Immature natural killer cell (primary cell): ENCODE measurements at regions not wholly inside any gene's neighbourhood (a gene's known extent, or its start where the extent isn't known, plus 50 kb on each side); places are given as distances from the start of the nearest gene placed in this dataset.
"Not testable (repeated sequence)": the region's sequence is repeated elsewhere in the genome, so short reads cannot be mapped to it uniquely, and the experiment has no call there.

Experiments used
- DNase-seq, 3 donors: peaks; one replicate each; pipeline ENCODE4 v3.0.0; 2022; ENCODE audit warnings: mixed read lengths in 1 of 3
- H3K27ac Mint-ChIP-seq, 6 donors: one replicate each; pipeline ENCODE4 v1.8.0; 2020; ENCODE audit warnings: mixed read lengths in 6 of 6, mild to moderate bottlenecking in 5 of 6, inconsistent platforms in 4 of 6, moderate library complexity in 3 of 6
- H3K27me3 Mint-ChIP-seq, 3 donors: one replicate each; pipeline ENCODE4 v1.8.0; 2020 to 2021; ENCODE audit warnings: low read depth in 3 of 3, mild to moderate bottlenecking in 3 of 3, mixed read lengths in 3 of 3, moderate library complexity in 3 of 3, inconsistent platforms in 1 of 3
- H3K36me3 Mint-ChIP-seq, 3 donors: one replicate each; pipeline ENCODE4 v1.8.0; 2020; ENCODE audit warnings: mixed read lengths in 3 of 3, inconsistent platforms in 2 of 3, mild to moderate bottlenecking in 2 of 3
- H3K4me1 Mint-ChIP-seq, 2 donors: one replicate each; pipeline ENCODE4 v1.8.0; 2020; ENCODE audit warnings: inconsistent platforms in 2 of 2, mild to moderate bottlenecking in 2 of 2, mixed read lengths in 2 of 2, moderate library complexity in 1 of 2
- H3K4me3 Mint-ChIP-seq, 5 donors: one replicate each; pipeline ENCODE4 v1.8.0; 2020; ENCODE audit warnings: mild to moderate bottlenecking in 5 of 5, mixed read lengths in 5 of 5, inconsistent platforms in 3 of 5, moderate library complexity in 3 of 5
- H3K9me3 Mint-ChIP-seq, 6 donors: one replicate each; pipeline ENCODE4 v1.8.0; 2020; ENCODE audit warnings: mild to moderate bottlenecking in 6 of 6, mixed read lengths in 6 of 6, inconsistent platforms in 4 of 6, moderate library complexity in 3 of 6

- Mint-ChIP-seq H3K27ac (no peak overlapping the region), H3K9me3 (no peaks in the 10 kb centered on the region)
- DNase-seq = no peak
Measured at GRCh38 chr1:47684964-47685762, 247.3 kb downstream of the FOXD2 start.

GRCh38 chr1:47685763-47686066 is 247.9 kb downstream of the FOXD2 start:
- no peaks in the 10 kb centered on the region for H3K4me1 Mint-ChIP-seq
- no peaks in the 10 kb centered on the region for H3K36me3 Mint-ChIP-seq
- no peak overlapping the region for H3K4me3 Mint-ChIP-seq
- no peak for DNase-seq
- H3K27me3 Mint-ChIP-seq = peaks cover 2 to 6% (median 2%) of the 10 kb centered on the region in 3 donors
- H3K27ac Mint-ChIP-seq = no peak overlapping the region
- no peaks in the 10 kb centered on the region for H3K9me3 Mint-ChIP-seq

More at GRCh38 chr1:47684964-47685762, 247.3 kb downstream of the FOXD2 start:
- H3K4me1 Mint-ChIP-seq = no peaks in the 10 kb centered on the region
- H3K36me3 Mint-ChIP-seq = no peaks in the 10 kb centered on the region
- peaks cover 2 to 3% (median 2%) of the 10 kb centered on the region in 3 donors for H3K27me3 Mint-ChIP-seq
- no peak overlapping the region for H3K4me3 Mint-ChIP-seq

DNA sequence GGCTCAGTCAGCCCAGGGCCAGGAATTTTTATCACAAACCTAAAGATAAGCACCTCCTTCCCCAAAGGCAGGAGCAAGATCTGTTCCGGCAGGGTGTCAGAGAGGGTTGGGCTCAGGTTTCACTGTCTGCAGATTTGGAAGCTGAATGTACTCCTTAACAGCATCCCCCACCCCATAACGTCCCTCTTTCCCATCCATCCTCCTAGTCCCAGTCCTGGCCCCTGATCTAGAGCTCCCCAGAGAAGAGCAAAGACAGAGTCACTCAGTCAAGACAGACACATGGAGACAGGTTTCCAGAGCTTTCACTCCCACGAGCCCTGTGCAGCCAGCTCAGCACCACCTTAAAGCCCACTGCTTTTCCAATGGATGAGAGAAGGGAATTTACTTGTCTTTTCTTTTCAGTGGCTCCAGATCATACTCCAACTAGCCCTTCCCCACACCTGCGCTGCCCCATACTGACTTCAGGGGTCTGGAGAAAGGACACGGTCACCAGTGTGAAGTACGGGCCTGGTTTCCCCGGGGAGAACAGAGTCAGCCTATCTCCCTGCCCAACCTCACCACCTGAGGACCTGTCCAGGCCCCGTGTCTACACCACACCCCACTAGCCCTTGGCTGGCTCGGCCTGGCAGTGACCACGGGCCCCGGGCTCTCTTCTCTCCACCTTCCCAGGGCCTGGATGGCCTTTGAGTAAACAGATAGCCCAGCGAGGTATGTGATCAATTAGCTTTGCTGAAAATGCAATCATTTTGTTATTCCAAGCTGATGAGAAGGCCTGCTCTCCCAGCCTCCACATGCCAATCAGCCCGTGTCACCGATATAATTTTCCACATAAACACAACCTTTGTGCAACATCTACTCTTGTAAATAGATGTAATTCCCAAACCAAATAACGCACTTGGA is 249.1 kb downstream of the FOXD2 start:
- DNase-seq = no peak
- no peak overlapping the region for H3K4me3 Mint-ChIP-seq
- no peaks in the 10 kb centered on the region for H3K9me3 Mint-ChIP-seq
- no peaks in the 10 kb centered on the region for H3K4me1 Mint-ChIP-seq
- no peak overlapping the region for H3K27ac Mint-ChIP-seq
- peaks cover 2 to 8% (median 4%) of the 10 kb centered on the region in 3 donors for H3K27me3 Mint-ChIP-seq
- H3K36me3 Mint-ChIP-seq = no peaks in the 10 kb centered on the region

DNA sequence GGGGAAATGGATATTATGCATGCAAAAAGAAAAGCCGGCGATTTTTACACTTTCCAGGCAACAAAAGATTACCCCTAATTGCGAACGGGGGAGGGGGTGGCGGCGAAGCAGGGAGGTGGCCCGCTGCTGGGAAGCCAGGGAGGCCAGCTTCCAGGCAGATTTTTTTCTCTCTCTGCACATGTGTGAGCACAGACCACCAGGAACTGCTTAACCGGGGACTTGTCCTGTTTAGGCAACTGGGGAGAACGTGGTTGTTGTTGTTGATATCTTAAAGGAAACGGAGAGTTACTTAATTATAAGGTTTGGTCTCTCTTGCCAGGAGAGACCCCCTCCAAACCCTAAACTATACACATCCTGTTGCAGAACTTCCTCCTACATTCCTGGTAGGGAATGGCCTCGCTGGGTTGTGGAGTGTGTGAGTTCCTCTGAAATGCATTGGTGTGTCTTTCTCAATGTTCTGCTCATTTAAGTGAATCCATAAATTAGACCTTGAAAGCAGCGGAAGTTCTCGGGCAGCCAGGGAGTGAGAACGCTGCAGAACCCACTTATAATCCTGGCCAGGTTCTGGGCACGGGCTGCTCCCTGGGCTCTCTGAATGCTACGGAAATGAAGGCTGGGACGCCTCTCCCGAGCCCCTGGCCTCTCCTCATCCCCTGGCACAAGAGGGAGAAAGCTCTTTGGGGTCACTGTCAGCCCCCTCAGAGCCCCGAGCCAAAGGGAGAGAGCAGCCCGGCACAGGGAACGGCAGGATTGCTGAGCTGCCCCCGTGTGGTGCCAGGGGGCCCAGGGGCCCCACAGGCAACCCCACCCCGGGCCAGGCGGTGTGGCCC is 250.0 kb downstream of the FOXD2 start:
- no peak for DNase-seq
- Mint-ChIP-seq H3K4me1 (no peaks in the 10 kb centered on the region), H3K27ac (no peak overlapping the region), H3K9me3 (no peaks in the 10 kb centered on the region), H3K4me3 (no peak overlapping the region), H3K36me3 (no peaks in the 10 kb centered on the region), H3K27me3 (peaks cover 2 to 8% (median 5%) of the 10 kb centered on the region in 3 donors)

DNA sequence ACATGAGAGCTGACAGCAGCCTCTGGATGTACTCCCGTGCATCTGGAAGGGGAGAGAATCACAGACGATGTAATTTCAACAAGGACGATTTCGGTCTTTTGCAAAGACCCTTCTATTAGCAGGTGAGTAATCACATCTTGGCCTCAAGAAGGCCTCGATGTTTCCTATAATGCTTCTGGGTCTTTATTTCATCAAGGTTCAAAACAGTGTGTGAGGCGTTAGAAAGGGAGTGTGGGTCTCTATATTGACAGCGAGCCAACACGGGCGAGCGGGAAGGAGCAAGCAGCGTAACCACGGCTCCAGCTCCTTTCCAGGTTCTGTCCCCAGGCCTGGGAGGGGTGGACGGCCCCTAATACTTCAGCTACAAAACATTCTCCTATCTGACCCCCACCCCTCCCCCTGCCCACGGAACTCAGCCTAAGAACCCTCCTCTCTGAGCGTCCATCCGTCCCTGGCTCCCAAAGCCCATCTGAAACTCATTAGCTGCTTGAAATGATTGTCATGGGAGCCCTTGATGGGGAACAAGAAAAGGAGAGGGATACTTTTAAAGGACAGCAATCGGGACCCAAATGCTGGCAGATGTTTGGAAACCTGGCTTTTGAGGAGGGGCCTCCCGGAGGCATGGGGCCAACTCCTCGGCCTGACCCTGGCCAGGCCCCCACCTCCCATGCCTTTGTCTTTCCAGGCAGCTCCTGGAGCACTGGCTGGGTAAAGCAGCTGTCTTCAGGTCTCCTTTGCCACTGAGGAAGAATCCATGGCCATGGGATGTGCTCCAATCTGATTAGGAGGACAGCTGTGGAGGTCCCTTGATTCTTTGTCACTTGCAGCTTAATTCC is 250.8 kb downstream of the FOXD2 start:
- no peak overlapping the region for H3K27ac Mint-ChIP-seq
- H3K4me3 Mint-ChIP-seq = no peak overlapping the region
- H3K36me3 Mint-ChIP-seq = no peaks in the 10 kb centered on the region
- no peak for DNase-seq
- no peaks in the 10 kb centered on the region for H3K9me3 Mint-ChIP-seq
- H3K27me3 Mint-ChIP-seq = peaks cover 2 to 8% (median 6%) of the 10 kb centered on the region in 3 donors
- no peaks in the 10 kb centered on the region for H3K4me1 Mint-ChIP-seq

- H3K4me1 Mint-ChIP-seq = no peaks in the 10 kb centered on the region
- no peaks in the 10 kb centered on the region for H3K36me3 Mint-ChIP-seq
- no peak overlapping the region for H3K4me3 Mint-ChIP-seq
- H3K27me3 Mint-ChIP-seq = peaks cover 2 to 8% (median 6%) of the 10 kb centered on the region in 3 donors
- no peaks in the 10 kb centered on the region for H3K9me3 Mint-ChIP-seq
- no peak overlapping the region for H3K27ac Mint-ChIP-seq
- DNase-seq = no peak
Measured at GRCh38 chr1:47689894-47690293, 252.1 kb downstream of the FOXD2 start.

DNA sequence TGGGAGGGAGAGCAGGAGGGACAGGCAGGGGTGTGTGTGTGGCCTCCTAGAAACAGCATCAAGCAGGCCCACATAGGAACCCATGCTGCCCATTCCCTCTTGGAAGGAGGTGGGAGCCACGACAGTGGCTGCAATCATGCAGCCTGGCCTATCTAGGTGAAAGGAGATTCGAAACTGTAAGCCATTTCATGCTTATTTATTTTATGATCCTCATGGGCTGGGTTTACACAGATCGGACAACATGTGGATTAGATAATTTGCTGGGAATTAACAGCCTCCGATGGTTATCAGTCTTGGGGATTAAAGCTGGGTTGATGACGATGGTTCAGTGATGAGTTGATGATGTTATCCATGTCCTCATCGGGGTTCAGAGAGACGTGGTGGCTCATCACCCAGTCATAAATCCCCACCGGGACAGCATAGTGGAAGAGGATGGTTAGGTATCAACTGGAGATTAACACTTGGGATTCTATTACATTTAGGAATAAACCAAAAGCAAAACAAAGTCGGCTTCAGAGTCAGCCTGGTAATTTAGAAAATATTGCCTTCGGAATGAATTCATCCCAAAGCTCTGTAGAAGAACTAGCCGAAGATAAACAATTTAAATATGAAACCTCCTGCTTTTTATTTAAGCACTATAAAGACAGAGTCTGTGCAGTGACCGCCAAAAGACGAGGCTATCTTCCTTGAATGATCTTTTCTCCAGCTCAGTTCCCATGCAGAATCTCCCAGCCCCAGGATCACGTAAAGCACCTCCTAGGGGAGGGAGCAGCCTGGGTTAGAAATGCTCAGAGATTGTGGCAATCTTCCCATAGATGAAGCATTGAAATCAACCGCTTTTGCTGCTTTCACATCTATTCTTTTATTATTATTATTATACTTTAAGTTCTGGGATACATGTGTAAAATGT is 252.8 kb downstream of the FOXD2 start:
- no peaks in the 10 kb centered on the region for H3K9me3 Mint-ChIP-seq
- no peak for DNase-seq
- peaks cover 2 to 8% (median 6%) of the 10 kb centered on the region in 3 donors for H3K27me3 Mint-ChIP-seq
- no peaks in the 10 kb centered on the region for H3K4me1 Mint-ChIP-seq
- H3K27ac Mint-ChIP-seq = no peak overlapping the region
- H3K4me3 Mint-ChIP-seq = no peak overlapping the region
- H3K36me3 Mint-ChIP-seq = no peaks in the 10 kb centered on the region

DNA sequence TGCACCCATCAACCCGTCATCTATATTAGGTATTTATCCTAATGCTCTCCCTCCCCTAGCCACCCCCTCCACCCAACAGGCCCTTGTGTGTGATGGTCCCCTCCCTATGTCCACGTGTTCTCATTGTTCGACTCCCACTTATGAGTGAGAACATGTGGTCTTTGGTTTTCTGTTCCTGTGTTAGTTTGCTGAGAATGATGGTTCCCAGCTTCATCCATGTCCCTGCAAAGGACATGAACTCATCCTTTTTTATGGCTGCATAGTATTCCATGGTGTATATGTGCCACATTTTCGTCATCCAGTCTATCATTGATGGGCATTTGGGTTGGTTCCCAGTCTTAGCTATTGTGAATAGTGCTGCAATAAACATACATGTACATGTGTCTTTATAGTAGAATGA is 253.4 kb downstream of the FOXD2 start:
- not testable (repeated sequence) for H3K4me1 Mint-ChIP-seq, H3K9me3 Mint-ChIP-seq, H3K27me3 Mint-ChIP-seq, H3K36me3 Mint-ChIP-seq, H3K27ac Mint-ChIP-seq, H3K4me3 Mint-ChIP-seq, DNase-seq

GRCh38 chr1:47692196-47692595 is 254.4 kb downstream of the FOXD2 start:
- DNase-seq = no peak
- H3K36me3 Mint-ChIP-seq = no peaks in the 10 kb centered on the region
- H3K27me3 Mint-ChIP-seq = peaks cover 2 to 8% (median 6%) of the 10 kb centered on the region in 3 donors
- no peak overlapping the region for H3K27ac Mint-ChIP-seq
- H3K4me3 Mint-ChIP-seq = no peak overlapping the region
- no peaks in the 10 kb centered on the region for H3K4me1 Mint-ChIP-seq
- H3K9me3 Mint-ChIP-seq = no peaks in the 10 kb centered on the region

DNA sequence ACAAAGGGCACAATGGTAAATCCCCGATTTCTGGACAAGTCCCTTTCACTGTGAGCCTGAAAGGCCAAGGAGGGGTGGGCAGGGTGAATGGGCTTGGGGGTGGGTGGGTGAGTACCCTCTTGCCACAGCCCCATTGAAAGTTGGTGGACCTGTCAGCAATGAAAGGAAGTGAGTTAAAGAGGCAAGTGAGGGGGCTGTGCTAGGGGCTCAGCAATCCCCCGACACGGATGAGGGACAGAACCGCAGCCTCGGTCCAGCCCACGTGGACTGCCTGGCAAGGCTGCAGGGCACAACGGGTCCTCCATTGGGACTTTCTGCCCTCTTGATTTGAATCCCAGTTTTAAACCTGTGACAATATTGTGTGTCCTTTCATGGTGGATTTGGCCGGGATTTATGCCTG is 255.3 kb downstream of the FOXD2 start:
- Mint-ChIP-seq H3K9me3 (no peaks in the 10 kb centered on the region), H3K4me1 (no peaks in the 10 kb centered on the region), H3K27ac (no peak overlapping the region), H3K36me3 (no peaks in the 10 kb centered on the region), H3K27me3 (peaks cover 2 to 9% (median 8%) of the 10 kb centered on the region in 3 donors), H3K4me3 (no peak overlapping the region)
- no peak for DNase-seq

GRCh38 chr1:47694011-47694890 is 256.4 kb downstream of the FOXD2 start:
- no peak overlapping the region for H3K27ac Mint-ChIP-seq
- H3K36me3 Mint-ChIP-seq = no peaks in the 10 kb centered on the region
- no peak for DNase-seq
- no peaks in the 10 kb centered on the region for H3K9me3 Mint-ChIP-seq
- no peak overlapping the region for H3K4me3 Mint-ChIP-seq
- H3K4me1 Mint-ChIP-seq = no peaks in the 10 kb centered on the region
- H3K27me3 Mint-ChIP-seq = peaks cover 2 to 9% (median 8%) of the 10 kb centered on the region in 3 donors

GRCh38 chr1:47696404-47696736 is 258.5 kb downstream of the FOXD2 start:
- H3K4me3 Mint-ChIP-seq = no peak overlapping the region
- H3K27me3 Mint-ChIP-seq = peaks cover 0 to 14% (median 3%) of the 10 kb centered on the region in 3 donors
- H3K4me1 Mint-ChIP-seq = no peaks in the 10 kb centered on the region
- H3K9me3 Mint-ChIP-seq = no peaks in the 10 kb centered on the region
- no peaks in the 10 kb centered on the region for H3K36me3 Mint-ChIP-seq
- DNase-seq = no peak
- H3K27ac Mint-ChIP-seq = no peak overlapping the region
